Lower lobe of right lung (tissue), 2 donors: ENCODE measurements at regions not wholly inside any gene's neighbourhood (a gene's known extent, or its start where the extent isn't known, plus 50 kb on each side); places are given as distances from the start of the nearest gene placed in this dataset.

Experiments
- ATAC-seq, 2 donors: fragments of 200-7000 bp; cut with Tn5 transposase; one replicate each; pipeline ENCODE4 v1.9.1; 2020 to 2022; ENCODE audit warnings: mild to moderate bottlenecking in 2 of 2, moderate library complexity in 2 of 2
- DNase-seq: peaks from one replicate; pipeline ENCODE4 v3.0.0-alpha.2; 2020
- H3K27ac ChIP-seq: fragments of 200-600 bp; one replicate; pipeline ENCODE4 v1.8.0; 2022
- H3K27me3 ChIP-seq: fragments of 200-600 bp; one replicate; pipeline ENCODE4 v1.8.0; 2022; ENCODE audit warnings: low read depth
- H3K36me3 ChIP-seq: fragments of 200-600 bp; one replicate; pipeline ENCODE4 v1.8.0; 2022; ENCODE audit warnings: mild to moderate bottlenecking
- H3K4me1 ChIP-seq: fragments of 200-600 bp; one replicate; pipeline ENCODE4 v1.8.0; 2022
- H3K4me3 ChIP-seq: fragments of 200-600 bp; one replicate; pipeline ENCODE4 v1.8.0; 2022; ENCODE audit warnings: mild to moderate bottlenecking
- H3K9me3 ChIP-seq: fragments of 200-600 bp; one replicate; pipeline ENCODE4 v1.8.0; 2022
- CTCF ChIP-seq: fragments of 200-600 bp; IDR thresholded peaks from one replicate; pipeline ENCODE4 v1.8.0; 2022; ENCODE audit warnings: antibody characterized with exemption, mild to moderate bottlenecking
- intact Hi-C: fragments of 100-400 bp; cut with DNase I; formaldehyde crosslinking; loops from one replicate; pipeline ENCODE4 v1.11.0; 2022
- donor health status: DM: no; HTN: yes; CAD: no; lungs with severe emphysema.

DNA sequence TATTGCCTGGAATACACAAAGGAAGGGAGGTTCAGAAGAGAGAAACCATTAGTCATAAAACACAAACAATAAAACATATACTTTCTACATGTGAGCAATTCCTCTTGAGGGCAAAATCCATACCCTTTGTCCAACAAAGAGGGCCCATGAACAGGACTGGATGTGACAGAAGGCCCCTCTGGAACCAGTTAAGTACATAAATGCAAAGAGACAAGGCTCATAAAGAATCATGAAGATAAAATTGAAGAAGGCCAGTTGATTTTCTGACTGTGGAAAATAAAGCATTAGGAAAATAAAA is 58.3 kb upstream of the CPOX start:
- Histone ChIP-seq H3K4me3 (no peak overlapping the region), H3K36me3 (no peaks in the 10 kb centered on the region), H3K27ac (no peak overlapping the region), H3K27me3 (no peaks in the 10 kb centered on the region), H3K4me1 (peaks cover 11% of the 10 kb centered on the region), H3K9me3 (no peaks in the 10 kb centered on the region)
- TF ChIP-seq CTCF, result no peak
- ATAC-seq (no peak), DNase-seq (no peak)
- intact Hi-C loops, result no loop called here

DNA sequence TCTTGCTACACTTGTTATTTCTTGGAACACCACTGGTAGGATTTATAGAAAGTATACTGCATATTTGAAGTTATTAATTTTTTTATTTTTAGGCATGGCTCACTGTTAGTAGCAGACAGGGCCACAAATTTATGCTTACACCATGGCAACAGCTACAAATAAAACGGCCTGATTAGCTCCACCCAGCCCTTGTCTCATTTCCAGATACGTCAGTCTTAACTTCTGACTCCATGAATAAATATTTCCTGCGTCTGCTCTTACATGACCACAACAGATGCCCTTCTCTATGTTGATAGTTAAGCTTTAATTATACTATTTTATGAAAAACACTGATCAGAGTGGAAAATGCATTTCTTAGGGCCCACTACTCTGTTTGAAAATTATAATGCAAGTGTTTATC is 62.3 kb upstream of the CPOX start:
- H3K27me3 ChIP-seq, result no peaks in the 10 kb centered on the region
- no peak overlapping the region for H3K4me3 ChIP-seq
- TF ChIP-seq CTCF, result no peak
- H3K36me3 ChIP-seq, result no peaks in the 10 kb centered on the region
- H3K9me3 ChIP-seq, result no peaks in the 10 kb centered on the region
- H3K27ac ChIP-seq, result no peak overlapping the region
- H3K4me1 ChIP-seq, result peaks cover 11% of the 10 kb centered on the region
- DNase-seq (no peak), ATAC-seq (peak; percentile 79 to 81)
- intact Hi-C loops, result no loop called here

GRCh38 chr3:98657457-98657856 is 64.0 kb upstream of the CPOX start:
- peak; percentile 49 for TF ChIP-seq CTCF
- Histone ChIP-seq H3K4me1 (no peaks in the 10 kb centered on the region), H3K27me3 (no peaks in the 10 kb centered on the region), H3K27ac (no peak overlapping the region), H3K36me3 (no peaks in the 10 kb centered on the region), H3K9me3 (no peaks in the 10 kb centered on the region), H3K4me3 (no peak overlapping the region)
- intact Hi-C loops, result no loop called here
- DNase-seq (peak; percentile 83), ATAC-seq (peak; percentile 90 to 94)

DNA sequence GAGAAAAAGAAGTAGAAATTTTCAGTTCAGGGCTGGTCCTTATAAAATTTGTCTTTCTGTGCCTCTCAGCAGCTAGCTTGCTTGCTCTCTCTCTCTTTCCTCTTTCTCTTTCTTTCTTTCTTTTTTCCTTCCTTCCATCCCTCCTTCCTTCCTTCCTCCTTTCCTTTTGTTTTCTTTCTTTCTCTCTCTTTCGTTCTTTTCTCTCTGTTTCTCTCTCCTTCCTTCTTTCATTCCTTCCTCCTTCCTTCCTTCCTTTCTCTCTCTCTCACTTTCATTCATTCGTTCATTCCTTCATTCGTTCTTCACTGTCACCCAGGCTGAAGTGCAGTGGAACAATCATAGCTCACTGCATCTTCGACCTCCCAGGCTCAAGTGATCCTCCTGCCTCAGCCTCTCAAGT is 69.3 kb upstream of the CPOX start:
- Histone ChIP-seq H3K36me3 (no peaks in the 10 kb centered on the region), H3K9me3 (no peaks in the 10 kb centered on the region), H3K4me3 (no peak overlapping the region), H3K27ac (no peak overlapping the region), H3K4me1 (no peaks in the 10 kb centered on the region), H3K27me3 (no peaks in the 10 kb centered on the region)
- intact Hi-C loops, result no loop called here
- no peak for TF ChIP-seq CTCF
- no peak for DNase-seq
- ATAC-seq, result no peak

- no peak overlapping the region for H3K27ac ChIP-seq
- DNase-seq (no peak), ATAC-seq (no peak)
- no peaks in the 10 kb centered on the region for H3K36me3 ChIP-seq
- no peaks in the 10 kb centered on the region for H3K9me3 ChIP-seq
- TF ChIP-seq CTCF, result no peak
- intact Hi-C loops, result no loop called here
- no peaks in the 10 kb centered on the region for H3K4me1 ChIP-seq
- H3K27me3 ChIP-seq, result no peaks in the 10 kb centered on the region
- no peak overlapping the region for H3K4me3 ChIP-seq
These were observed 76.6 kb upstream of the CPOX start for GRCh38 chr3:98670020-98670419.

DNA sequence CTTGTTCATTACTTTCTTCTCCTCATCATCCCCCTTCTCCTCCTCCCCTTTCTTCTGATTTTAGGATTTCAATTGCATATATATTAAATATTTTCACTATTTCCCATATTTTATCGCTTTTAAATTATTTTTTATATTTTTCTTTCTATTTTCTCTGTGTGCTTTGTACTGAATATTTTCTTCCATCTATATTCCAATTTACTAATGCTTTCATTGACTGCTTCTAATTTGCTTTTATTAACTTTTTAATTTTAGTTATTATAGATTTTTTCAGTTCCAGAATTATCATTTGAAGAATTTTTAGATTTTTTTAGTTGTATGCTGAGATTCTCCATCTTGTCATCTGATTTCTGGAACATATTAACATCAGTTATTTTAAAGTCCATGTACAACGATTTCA is 83.2 kb upstream of the ST3GAL6 start:
- TF ChIP-seq CTCF, result no peak
- no peak for ATAC-seq

More for the DNA sequence above, 83.2 kb upstream of the ST3GAL6 start:
- no peak overlapping the region for H3K4me3 ChIP-seq
- intact Hi-C loops, result no loop called here
- H3K4me1 ChIP-seq, result no peaks in the 10 kb centered on the region
- H3K9me3 ChIP-seq, result no peaks in the 10 kb centered on the region
- H3K36me3 ChIP-seq, result no peaks in the 10 kb centered on the region
- H3K27ac ChIP-seq, result no peak overlapping the region
- no peaks in the 10 kb centered on the region for H3K27me3 ChIP-seq
- DNase-seq, result no peak
